NCI-H748 treated with DMSO at 0.1 percent for 48 hours (cell line): ENCODE measurements at regions not wholly inside any gene's neighbourhood (a gene's known extent, or its start where the extent isn't known, plus 50 kb on each side); places are given as distances from the start of the nearest gene placed in this dataset.

Source experiments
- DNase-seq: peaks from one replicate; lab custom pipeline; 2025; lab: John Stamatoyannopoulos, UW

DNA sequence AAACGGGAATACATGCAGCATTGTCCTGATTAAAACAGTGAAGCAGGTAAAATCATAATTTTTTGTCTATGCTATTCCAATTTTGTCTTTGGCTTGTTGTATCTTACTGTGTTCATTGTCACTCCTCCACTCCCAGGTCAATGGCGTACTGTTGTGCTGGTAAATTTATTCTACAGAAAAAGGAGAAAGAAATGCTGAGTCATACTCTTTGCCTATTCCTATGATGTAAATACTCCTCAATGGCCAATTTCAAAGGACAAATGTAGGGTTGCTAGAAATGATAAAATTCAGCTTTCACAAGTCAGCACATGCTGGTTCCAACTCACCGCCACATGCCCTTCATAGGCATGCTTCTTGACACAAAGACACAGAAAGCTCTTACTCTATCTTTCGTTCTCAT, 694.4 kb upstream of the PCDH20 start:
- no peak for DNase-seq

DNA sequence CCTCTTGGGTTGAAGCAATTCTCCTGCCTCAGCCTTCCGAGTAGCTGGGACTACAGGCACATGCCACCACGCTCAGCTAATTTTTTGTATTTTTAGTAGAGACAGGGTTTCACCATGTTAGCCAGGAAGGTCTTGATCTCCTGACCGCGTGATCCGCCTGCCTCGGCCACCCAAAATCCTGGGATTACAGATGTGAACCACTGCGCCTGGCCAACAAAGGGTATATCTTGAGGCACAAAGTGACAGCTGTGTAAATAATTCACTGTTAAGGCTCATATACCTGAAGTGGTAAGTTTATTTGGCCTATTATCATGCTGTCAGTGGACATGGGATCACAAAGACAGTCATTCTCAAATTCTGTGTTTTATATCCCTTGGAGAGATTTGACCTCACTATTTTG, 688.5 kb upstream of the PCDH20 start:
- peak; percentile 58 for DNase-seq

DNA sequence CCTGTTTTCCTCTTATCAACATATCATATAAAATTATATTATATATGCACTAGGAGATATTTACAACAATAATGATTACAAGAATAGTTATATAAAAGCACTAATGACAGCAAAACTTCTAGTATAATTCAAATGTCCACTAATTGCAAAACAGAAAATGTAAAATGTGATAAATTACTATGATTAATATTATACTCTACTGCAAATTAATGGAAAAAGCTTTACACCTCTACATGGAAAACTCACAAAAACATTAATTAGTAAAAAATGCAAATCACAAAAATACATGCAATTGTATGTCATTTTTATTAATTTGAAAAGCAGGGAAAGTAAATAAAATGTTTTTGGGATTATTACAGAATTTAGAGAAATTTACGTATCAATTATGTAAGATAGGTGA, 681.0 kb upstream of the PCDH20 start:
- no peak for DNase-seq

DNA sequence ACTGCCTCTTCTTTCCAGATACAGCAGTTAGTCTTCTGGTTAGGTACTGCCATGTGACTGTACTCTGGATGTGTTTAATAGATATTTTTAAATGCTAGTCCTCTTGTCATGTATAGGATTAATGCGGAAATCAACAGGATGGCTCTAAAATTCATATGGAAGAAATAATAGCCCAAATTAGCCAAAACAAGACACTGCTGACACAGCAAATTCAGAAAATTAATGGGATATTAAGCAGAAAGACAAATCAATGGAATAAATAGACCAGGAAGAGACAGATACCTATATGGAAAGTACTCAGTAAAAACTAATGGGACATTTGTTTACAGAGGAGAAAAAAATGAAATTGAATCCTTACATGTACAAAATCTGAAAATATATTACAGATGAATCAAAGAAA, 679.3 kb upstream of the PCDH20 start:
- DNase-seq = no peak

DNA sequence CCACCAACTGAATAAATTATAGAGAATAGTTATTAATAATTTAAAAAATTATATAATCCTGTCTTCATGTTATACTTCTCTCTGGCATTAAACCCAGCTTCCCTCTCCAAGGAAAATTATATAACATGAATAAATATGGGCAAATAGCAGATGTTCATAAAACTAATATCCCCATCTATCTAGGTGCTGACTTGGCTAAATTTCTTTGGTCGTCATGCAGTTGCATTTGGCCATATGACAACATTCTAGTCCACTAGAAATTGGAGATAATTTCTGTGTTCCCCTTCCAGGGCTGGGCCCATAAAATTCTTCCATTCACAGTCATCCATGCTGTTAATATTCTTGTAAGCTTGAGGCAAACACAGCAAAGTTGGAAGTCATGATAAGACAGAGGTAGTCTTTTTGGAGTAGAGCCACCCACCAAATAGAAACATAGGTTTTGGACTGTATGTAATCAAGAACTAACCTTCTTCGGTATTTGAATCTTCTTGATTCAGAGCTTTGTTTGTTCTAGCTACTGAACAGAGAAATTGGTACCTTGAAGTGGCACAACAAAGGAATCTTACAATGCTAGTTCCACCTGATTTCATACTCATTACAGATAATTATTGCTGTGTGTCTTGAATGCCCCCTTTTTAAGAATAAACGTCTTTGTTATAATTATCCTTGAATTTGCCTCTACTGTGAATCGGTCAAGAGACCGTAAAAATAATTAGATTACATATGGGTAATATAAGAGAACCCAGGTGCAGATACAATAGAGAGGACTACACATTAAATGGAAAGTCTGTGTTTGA, 678.5 kb upstream of the PCDH20 start:
- peak; percentile 96 for DNase-seq

DNA sequence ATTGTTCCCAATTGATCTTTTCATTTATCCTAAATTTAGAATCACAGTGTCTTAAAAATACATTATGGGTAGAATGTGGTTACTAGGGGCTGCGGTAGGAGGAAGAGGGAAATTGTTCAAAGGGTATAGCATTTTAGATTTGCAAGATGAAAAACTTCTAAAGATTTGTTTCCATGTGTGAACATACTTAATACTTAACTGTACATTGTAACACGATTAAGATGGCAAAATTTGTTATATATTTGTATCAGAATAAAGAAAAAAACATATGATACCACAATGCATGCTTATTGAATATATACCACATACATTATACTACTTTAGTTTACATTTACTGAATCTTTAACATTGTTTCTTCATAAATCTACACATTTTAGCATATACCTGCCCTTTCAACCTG, 677.3 kb upstream of the PCDH20 start:
- no peak for DNase-seq

DNA sequence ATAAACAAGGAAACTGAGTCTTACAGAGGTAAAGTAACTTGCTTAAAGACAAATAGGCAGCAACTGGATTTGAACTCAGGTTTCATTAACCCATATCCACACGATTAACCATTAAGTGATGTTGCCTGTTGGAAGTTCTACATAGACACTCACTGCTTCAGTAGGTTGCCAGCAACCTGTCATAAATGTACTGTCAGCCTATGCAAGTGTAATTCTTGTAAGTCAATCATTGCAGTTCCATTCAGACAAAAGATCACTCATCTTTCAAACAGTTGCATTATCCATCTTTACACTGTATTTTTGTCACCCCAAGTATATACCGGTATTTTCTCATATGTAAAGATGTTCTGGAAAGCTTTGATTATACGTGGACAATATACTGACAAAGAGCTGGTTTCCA, 676.9 kb upstream of the PCDH20 start:
- DNase-seq = no peak

DNA sequence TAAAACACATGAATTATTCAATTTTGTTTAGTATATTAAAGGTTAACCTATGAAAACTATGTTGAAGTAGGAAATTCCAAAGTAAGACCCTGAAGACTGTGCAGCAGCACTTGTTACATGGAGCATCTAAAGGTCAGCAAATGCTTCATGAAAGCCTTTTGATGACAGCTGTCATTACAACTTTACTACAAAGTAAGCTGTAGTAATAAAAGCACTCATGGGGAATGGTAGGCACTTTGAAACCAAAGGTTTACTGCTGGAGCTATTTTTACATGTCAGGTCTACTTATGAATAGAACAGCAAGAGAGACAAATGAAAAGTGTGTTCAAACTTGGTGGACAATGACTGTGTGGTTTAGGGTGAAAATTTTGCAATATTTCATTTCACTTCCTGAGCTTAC, 672.5 kb upstream of the PCDH20 start:
- no peak for DNase-seq

DNA sequence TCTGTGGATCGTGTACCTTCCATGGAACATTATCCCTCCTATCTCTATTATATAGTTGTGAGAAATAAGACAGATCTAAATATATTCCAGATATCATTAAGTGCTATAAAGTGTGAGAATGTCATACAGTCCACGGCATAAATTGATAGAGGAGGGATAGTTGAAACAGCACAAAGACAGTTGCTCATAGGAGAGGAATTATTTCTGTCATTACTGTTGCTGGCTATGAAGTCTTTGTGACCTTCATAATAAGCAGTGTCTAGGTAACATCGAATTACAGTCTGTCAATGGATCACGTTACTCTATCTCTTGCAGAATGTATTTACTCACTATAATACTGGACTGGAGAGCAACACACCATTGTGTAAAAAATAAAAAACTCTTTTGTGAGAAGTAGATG, 671.5 kb upstream of the PCDH20 start:
- DNase-seq = peak; percentile 31

DNA sequence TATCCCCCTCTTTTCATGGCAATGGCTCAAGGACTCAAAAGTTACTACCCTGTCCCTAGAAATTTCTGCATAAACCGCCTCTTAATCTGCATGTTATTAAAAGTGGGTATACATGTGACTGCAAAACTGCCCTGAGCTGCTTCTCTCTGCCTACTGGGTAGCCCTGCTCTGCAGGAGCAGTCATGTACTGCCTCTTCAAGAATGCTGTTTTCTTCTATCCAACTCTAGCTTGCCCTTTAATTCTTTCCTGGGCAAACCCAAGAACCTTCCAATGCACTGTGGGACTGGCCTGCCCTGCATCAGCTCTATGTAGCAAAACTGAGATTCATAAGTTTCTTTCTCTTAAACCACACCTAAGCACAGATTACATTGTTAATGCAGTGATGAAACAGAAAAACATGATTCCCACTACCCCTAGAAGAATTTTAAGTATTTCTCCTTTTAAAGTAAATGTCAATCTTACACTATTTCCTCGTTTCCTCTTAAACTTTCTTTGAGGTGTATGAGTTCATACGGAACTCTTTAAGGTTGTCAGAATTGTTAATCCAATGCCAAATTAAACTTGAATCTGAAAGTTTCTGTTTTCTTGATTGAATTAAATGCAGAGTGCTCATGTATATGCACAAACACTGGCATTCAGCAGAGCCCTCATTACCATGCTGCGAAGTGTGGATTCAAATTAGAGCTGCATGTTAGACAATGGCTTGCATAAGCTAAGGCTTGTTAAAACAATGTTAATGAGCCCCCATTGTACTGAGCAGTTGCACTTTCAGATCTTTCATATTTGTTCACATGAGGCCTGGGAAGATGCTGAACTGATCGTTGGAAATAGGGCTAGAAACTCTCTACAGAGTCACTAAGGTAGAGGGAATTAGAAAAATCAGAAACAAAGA, 669.9 kb upstream of the PCDH20 start:
- DNase-seq = no peak

DNA sequence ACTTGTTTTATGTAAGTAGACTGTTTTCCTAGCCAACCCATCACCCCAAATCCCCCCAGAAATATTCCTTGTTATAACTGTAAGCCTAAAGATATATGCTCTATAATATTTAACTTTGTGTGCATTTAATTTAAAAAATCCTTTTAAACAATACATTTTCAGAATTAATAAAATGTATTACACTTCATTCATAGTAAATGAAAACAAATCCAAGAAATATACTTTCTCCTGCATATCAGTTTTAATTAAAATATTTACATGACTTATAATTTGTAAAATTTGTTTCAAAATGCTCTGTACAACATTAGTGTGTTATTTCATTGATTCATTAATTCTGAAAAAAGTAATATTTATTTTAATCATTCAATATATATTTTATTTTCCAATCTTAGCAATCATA, 669.1 kb upstream of the PCDH20 start:
- no peak for DNase-seq

DNA sequence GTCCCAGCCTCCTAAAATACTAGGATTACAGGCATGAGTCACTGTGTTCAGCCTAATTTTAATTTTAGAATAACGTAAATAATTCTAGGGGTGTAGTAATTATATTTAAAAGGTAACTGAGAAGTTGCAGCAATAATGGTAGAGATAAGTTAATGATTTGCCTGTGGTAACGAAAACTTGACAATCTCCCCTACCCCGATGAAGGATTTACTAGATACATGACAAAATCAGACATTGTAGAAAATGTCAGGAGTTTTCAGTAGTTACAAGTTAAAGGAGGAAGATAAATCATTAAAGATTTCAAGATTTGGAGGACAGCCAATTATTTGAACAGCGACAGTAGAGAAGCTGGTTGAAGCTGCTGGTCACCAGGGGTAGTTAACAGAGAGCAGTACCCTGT, 652.2 kb upstream of the PCDH20 start:
- no peak for DNase-seq

DNA sequence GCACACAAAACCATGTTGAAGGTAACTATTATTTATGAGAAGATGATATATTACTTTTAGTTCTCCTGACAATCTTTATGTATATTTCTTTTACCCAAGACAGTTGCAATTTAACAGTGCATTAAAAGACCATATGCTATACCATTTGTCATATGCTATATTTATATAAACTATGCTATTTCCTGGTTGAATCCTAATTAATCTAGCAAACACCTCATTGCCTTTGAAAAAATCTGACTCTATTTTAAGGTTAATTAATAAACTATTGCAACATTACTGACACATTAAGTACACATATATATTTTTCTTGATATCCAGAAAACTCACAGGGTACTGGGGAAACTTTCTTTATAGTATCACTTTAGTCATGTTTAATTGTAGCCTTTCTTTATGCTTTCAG, 649.4 kb upstream of the PCDH20 start:
- DNase-seq = no peak

DNA sequence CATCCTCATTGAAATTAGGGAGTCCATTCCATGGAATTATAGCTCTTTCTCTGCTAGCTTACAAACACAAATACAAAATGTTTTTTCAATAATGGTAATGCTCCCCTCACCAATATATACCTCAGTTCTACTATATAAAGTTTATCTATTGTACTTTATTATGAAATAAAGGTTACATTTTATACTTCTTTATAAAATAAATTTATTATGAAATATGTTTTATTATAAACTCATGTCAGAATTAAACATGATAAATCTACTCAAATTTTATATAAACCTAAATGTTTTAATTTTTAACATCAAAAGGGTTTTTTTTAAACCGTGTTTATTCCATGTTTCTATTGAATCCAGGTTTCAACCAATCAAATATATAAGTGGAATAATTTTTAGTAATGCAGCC, 646.1 kb upstream of the PCDH20 start:
- no peak for DNase-seq

DNA sequence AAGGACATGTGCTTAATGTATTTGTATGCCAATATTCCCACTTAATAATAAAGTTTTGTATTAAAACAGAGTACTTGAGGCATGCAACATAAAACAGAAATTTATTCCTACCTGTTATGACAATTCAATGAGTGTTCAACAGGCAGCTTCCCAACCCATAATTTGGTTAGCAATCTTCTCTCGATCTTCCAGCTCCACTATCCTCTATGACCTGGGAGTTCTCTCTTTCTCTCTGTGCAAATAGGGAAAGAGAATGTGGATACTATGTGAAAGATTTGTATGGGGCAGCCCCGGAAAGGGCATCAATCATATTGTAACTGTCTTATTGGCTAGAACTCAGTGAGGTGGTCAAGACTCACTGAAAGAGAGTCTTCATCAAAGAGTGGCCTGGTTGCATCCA, 644.9 kb upstream of the PCDH20 start:
- DNase-seq = no peak

DNA sequence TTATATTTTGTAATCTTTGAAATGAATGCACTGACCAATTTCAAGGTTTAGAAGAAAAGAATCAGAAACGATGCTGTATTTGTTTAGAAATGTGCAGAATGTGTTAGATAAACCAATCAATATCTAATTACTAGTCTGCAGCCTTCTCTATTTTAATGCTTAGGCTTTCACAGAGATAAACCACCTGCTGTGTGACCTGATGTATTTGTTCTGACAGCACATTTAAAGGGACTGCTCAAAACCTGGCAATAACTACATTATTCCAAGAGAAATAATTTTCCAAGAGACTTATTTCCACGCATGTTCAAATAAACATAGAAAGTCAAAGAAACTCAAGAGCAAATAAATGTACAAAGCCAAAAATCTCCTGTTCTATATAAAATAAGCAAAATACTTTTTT, 641.6 kb upstream of the PCDH20 start:
- peak; percentile 20 for DNase-seq

DNA sequence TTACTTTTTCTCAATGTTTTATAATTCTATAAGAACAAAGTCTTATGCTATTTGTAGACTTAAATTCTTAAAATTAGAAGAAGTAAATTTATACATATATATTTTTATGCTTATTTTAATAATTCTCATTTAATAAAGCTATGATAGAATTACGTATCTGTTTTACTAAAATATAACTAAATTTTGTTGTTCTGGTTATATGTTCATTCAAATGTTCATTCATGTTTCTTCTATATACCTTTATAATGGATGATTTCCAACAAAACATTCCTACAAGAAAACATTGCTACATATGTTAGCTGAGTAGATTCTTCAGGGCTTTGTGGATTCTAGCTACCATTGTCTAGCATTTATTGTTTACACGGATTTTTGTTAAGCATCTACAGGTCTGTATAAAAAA, 634.3 kb upstream of the PCDH20 start:
- no peak for DNase-seq

DNA sequence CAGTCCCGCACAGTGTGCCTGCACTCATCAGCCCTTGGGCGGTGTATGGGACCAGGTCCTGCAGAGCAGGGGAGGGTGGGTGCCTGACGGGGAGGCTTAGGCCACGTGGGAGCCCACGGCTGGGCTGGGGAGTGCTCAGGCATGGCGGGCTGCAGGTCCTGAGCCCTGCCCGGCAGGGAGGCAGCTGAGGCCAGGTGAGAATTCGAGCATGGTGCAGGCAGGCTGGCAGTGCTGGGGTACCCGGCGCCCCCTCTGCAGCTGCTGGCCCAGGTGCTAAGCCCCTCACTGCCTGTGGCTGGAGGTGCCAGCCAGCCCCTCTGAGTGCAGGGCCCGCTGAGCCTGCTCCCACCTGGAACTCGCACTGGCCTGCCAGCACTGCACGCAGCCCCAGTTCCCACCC, 630.9 kb upstream of the PCDH20 start:
- DNase-seq = no peak

DNA sequence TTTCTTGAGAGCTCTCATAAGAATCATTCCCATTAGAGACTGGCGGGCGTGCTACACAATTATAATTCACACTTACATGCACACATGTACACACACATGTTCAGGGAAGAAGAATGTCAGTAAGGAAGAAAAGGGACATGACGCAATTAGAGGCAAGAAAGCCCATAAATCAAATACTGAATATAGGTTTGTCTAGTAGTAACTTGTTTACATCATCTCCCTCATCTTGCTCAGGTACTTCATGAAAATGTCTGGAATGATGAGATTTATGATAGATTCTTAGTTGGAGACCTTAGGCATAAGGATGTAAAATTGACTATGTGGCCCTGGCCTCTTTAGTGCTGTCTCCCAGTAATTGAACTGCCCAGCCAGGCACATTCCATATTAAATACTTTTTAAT, 628.0 kb upstream of the PCDH20 start:
- no peak for DNase-seq

DNA sequence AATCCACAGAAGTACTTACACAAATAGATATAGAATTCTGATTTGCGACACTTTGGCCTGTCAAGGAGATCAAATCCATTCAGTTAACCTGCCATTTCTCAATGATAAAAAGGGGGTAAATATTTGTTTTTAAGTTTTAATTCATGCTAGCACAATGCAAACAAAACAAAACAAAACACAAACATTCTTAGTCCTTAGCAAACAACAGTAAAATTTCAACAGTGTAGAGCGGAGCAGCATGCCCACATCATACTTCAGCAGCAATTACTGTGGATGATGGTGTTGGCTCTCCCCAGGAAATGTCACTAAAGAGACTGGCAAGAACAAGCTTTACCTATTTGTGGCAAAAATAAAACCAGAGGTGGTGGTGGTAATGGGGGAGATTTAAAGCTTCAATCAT, 625.2 kb upstream of the PCDH20 start:
- DNase-seq = peak; percentile 57

DNA sequence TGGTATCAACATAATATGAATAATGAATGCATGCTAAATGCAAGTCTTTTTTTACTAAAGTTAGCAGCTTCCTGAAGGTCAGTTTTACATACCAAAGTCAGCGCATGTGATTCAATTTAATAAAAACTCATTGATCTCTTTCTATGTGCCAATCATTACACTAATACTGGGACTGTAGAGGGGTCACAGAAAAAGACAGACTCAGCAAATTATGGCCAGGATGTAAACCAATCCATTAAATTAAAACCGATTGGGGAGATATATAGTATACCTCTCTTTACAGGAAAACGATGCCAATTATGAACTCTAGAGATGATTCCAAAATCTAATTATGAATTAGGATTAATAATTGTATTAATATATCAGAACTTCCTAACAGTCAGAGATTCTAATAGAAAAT, 624.4 kb upstream of the PCDH20 start:
- no peak for DNase-seq

DNA sequence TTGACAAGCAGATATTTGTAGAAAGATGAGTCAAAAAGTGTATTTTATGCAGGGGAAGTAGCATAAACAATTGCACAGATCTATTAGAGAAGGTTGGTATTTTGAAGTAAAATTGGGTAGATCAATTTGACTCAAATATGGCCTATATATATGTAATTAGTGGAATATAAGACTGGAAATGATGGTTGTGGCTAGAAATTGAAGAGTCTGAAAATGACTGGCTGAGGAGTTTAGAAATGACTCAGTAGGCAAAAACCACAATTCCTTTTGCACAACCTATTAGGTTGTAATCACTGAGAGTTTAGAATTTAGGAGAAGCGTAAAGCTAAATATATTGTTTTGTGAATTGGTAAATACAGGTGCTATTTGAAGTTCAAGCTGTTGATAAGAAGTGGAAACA, 622.6 kb upstream of the PCDH20 start:
- no peak for DNase-seq

DNA sequence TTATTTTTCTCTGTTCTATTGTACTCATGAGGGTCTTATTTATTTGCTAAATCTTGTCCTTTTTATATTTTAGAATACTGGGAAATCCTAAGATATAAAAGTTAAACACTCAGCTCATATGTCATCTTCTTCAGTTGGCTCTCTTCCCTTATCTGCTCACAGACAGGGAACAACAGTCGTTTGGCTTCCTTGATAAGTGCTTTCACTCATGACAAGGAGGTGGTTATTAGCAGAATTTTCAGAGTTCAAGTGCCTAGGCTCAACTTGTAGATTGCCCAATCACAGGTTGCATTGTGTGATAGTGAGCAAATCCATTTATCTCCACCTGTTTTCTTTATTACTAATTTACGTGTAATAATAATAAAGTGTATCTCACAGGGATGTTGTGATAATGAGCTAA, 620.3 kb upstream of the PCDH20 start:
- DNase-seq = peak; percentile 97

DNA sequence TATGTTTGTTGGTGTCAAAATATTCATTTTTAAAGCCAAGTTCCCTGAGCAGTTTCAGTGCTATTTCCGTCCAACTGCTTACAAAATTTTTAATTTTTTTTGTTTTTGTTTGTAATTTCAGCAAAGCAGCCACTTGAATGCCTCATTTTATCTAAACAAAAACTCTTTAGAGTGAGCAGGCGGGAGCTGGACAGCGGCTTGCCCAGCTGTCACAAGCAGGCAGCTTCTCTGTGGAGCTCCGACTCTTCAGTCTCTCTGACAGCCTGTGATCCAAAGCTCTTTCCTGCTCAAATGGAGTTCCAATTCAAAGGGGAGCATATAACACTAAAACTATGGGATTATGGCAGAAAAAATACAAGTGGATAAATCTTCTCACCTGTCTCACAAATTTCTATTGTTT, 618.3 kb upstream of the PCDH20 start:
- no peak for DNase-seq
